ENCODE measurements at regions not wholly inside any gene's neighbourhood (a gene's known extent, or its start where the extent isn't known, plus 50 kb on each side); places are given as distances from the start of the nearest gene placed in this dataset.
"Not testable (repeated sequence)": the region's sequence is repeated elsewhere in the genome, so short reads cannot be mapped to it uniquely, and the experiment has no call there.

DNA sequence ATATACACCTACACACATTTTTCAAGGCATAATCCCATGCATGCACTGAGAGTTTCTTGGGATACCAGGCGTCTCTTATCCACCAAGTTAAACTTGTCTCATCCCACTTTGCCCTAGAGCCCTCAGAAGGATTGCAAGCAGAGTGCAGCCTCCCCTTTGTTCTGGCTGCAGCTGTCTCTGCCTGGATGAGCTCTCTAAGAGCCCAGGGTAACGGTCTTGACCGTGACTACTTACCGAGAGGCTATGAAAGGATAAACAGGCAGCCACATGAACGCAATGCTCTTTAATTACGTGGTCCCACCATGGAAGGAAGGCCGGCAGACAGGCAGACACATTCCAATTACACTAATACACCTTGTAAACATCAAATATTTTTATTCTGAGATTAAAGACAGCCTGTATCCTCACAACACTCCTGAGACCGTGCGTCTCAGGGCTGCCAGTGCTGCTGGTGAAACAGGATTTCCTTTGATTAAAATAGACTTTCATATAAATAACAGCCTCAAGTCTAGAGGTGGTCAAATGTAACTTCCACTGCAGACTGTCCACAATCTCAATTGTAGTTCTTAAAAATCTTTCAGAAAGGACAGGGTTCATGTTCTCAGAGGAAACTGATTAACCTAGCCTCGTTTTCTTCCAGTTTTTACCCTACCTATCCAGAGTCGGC lies 210.0 kb upstream of the PRDM1 start:
- DNase-seq, result no peak

- no peak for DNase-seq
Measured at GRCh38 chr6:105874835-105875626, 211.1 kb upstream of the PRDM1 start.

DNA sequence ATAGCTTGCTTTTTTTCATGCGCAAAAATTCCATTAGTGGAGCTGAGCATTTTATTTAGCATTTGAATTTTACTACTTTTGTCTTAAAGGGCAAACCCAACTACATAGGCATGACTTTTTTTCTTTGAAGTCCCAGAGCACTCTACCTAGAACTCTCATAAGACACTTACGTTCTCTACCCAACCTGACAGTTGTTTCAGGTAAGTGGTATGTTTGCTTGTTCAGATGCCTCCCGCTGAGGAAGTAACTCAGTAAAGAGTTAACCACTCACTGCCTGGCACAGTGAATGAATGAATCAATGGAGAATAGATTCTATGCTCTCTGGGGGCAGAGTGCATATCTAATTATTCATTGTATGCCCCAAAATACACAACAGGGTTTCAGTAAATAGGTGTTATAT lies 212.3 kb upstream of the PRDM1 start:
- no peak for DNase-seq

GRCh38 chr6:105873211-105873704 lies 212.9 kb upstream of the PRDM1 start:
- DNase-seq, result no peak

DNA sequence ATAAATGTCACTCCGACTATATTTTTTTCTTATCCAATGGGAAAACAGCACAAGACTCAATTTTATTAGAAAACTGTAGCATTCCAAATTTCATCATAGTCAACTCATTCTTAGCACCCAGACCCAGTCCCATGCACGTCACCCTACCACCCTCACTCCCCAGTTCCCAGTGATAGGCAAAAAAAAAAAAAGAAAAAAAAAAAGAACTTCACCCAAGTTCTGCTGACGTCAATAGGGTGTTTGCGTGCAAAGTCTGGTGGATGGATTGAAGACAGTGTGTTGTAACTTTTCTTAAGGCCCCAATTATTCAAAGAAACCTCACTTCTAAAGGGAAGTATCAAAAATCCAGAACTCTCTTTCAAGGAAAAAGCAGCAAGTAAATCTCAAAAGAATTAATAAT lies 213.9 kb upstream of the PRDM1 start:
- no peak for DNase-seq

- DNase-seq, result no peak
Measured at GRCh38 chr6:105871542-105871941, 214.6 kb upstream of the PRDM1 start.

DNA sequence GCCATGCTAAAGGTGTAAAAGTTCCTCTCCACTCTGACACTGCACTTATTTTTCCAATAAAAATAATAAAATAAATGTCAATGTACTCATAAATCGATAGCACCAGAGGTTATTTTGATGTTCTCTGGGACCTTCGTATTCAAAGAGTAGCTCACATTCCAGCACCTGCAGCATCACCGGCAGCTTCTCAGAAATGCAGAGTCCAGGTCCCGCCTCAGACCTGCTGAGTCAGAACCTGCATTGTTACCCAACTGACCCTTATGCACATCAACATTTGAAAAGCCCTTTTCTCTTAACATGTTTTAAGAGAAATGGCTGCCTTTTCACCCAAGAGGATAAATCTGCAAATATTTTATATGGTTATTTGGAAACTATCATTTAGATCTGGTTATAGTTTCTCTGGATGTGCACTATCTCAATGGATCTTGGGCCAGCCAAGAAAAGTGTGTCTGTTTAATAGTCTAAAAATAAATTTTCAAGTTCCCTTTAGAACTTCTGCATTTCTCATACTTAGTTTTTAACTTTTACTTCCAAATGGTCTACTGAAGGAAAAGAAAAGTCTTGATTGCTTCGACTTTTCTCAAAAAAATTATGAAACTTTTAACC lies 216.2 kb upstream of the PRDM1 start:
- DNase-seq, result no peak

GRCh38 chr6:105868823-105869460 lies 217.2 kb upstream of the PRDM1 start:
- no peak for DNase-seq

DNA sequence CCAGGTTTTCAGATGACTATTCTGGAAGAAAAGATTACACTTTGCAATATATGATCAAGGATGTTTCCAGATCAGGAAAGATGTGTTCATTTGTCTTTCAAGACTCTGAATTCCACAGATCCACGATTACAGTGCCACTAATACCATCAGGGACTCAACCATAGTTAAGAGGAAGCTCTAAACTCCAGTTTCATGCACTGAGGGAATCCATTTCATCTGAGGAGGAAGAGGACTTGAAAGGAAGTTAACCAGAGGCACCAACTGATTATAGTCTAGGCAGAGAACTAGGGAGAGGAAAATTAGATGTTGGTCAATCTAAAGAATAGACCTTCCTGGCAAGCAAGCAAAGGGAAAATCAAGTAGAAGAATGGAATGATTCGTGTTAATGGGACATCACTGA lies 218.3 kb upstream of the PRDM1 start:
- no peak for DNase-seq

GRCh38 chr6:105867277-105867676 lies 218.9 kb upstream of the PRDM1 start:
- no peak for DNase-seq

GRCh38 chr6:105862936-105863607 lies 223.1 kb upstream of the PRDM1 start:
- no peak for DNase-seq

GRCh38 chr6:105860927-105861326 lies 225.2 kb upstream of the PRDM1 start:
- DNase-seq, result not testable (repeated sequence)

GRCh38 chr6:105859457-105859856 lies 226.7 kb upstream of the PRDM1 start:
- no peak for DNase-seq

- DNase-seq, result not testable (repeated sequence)
Measured at GRCh38 chr6:105858639-105859038, 227.5 kb upstream of the PRDM1 start.

DNA sequence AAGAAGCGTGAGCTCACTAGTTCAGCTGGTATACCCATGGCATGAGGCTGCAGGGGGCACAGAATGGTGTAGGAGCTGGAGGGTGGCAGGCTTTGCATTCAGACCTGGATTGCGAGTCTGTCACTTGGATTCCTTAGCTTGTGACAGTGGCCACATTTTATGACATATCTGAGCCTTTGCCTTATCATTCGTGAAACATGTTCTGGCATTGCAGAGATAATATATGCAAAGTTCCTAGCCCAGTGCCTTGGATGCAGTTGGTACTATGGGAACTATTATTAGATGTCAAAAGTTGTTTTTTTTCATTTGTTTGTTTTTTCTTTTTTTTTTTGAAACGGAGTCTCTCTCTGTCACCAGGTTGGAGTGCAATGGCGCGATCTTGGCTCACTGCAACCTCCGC lies 230.7 kb upstream of the PRDM1 start:
- no peak for DNase-seq

- not testable (repeated sequence) for DNase-seq
Measured at GRCh38 chr6:105853979-105854378, 232.2 kb upstream of the PRDM1 start.

- DNase-seq, result no peak
Measured at GRCh38 chr6:105851606-105852005, 234.5 kb upstream of the PRDM1 start.

GRCh38 chr6:105851113-105851580 lies 235.0 kb upstream of the PRDM1 start:
- DNase-seq, result no peak

DNA sequence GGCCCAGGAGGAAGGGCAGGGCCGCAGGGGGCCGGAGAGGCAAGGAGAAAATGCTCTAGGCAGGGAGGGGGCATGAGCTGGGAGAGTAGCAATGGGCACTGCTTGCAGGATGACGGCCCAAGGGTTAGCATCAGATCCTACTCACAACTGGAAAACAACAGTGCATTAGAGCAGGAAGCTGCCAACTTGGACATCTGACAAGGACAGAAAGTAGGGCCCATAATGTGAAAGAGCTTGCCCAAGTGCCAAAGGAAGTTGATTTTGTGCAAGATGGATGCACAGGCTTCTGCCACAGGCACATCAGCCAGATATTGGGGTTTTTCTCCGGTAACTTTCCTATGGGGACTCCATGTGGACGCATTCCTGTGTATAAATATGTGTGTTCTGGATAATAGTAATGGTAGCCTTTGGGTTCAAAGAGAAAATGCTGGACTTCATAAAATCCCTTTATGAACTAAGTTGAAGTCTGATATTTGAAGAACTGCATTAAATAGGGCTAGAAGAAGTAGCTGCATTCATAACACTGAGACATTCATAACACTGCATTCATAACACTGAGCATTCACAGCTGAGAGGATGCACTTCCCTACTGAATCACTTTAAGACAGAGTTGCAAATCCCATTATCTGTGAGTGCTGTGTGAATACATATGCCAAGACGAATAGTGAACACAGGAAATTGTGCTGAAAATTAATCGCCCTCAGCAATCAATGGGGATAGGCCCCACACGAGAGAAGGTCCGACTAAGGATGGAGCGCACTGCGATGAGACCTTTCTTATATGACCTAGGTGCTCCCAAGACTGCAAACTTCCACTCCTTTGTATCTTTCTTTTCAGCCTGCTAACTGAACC lies 235.6 kb upstream of the PRDM1 start:
- no peak for DNase-seq

GRCh38 chr6:105849746-105850145 lies 236.4 kb upstream of the PRDM1 start:
- DNase-seq, result no peak

DNA sequence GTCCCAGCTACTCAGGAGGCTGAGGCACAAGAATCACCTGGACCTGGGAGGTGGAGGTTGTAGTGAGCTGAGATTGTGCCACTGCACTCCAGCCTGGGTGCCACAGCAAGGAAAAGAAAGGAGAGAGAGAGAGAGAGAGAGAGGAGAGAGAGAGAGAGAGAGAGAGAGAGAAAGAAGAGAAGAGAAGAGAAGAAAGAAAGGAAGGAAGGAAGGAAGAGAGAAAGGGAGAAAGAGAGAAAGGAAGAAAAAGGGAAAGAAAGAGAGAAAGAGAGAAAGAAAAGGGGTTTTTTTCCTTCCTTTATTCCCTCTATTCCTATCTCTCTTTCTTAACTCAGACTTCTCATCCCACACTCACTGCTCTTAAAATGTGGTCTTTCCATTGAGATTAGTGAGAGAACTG lies 238.7 kb upstream of the PRDM1 start:
- no peak for DNase-seq
